22Rv1 (cell line): ENCODE measurements at regions not wholly inside any gene's neighbourhood (a gene's known extent, or its start where the extent isn't known, plus 50 kb on each side); places are given as distances from the start of the nearest gene placed in this dataset.

Experiments used
- ZFX ChIP-seq: fragments of 450-650 bp; IDR thresholded peaks from 2 replicates; pipeline ENCODE4 v1.6.1; 2017; ENCODE audit warnings: antibody characterized with exemption, borderline replicate concordance
- TF ChIP-seq, protein P1 (sequence below): fragments of 450-650 bp; IDR thresholded peaks from 2 replicates; pipeline ENCODE4 v1.5.1; 2017; ENCODE audit warnings: mild to moderate bottlenecking

DNA sequence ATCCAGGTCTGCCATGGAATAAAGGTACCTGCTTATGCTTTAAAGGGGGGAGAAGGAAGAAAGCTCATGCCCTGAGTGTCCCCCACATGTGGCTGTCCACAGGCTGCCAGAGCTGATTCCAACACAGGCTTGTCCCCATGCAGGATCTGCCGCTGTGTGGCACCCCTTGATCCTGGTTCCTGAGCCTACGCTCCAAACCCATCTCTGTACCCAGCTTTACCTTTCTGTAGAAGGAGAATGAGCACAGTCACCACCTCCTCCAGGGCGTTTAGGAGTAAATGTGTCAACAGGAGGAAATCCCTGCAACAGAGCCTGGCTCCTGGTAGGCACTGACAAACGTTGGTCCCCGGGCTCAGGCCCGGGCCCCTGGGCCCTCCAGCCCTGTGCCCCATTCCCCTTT, 175.6 kb downstream of the RBFOX3 start:
- TF ChIP-seq, protein P1, sequence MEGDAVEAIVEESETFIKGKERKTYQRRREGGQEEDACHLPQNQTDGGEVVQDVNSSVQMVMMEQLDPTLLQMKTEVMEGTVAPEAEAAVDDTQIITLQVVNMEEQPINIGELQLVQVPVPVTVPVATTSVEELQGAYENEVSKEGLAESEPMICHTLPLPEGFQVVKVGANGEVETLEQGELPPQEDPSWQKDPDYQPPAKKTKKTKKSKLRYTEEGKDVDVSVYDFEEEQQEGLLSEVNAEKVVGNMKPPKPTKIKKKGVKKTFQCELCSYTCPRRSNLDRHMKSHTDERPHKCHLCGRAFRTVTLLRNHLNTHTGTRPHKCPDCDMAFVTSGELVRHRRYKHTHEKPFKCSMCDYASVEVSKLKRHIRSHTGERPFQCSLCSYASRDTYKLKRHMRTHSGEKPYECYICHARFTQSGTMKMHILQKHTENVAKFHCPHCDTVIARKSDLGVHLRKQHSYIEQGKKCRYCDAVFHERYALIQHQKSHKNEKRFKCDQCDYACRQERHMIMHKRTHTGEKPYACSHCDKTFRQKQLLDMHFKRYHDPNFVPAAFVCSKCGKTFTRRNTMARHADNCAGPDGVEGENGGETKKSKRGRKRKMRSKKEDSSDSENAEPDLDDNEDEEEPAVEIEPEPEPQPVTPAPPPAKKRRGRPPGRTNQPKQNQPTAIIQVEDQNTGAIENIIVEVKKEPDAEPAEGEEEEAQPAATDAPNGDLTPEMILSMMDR, result no peak
- no peak for TF ChIP-seq ZFX
